ENCODE measurements at regions not wholly inside any gene's neighbourhood (a gene's known extent, or its start where the extent isn't known, plus 50 kb on each side); places are given as distances from the start of the nearest gene placed in this dataset.
A peak's percentile ranks its signal among the peaks of the same experiment; 100 is the strongest.

DNA sequence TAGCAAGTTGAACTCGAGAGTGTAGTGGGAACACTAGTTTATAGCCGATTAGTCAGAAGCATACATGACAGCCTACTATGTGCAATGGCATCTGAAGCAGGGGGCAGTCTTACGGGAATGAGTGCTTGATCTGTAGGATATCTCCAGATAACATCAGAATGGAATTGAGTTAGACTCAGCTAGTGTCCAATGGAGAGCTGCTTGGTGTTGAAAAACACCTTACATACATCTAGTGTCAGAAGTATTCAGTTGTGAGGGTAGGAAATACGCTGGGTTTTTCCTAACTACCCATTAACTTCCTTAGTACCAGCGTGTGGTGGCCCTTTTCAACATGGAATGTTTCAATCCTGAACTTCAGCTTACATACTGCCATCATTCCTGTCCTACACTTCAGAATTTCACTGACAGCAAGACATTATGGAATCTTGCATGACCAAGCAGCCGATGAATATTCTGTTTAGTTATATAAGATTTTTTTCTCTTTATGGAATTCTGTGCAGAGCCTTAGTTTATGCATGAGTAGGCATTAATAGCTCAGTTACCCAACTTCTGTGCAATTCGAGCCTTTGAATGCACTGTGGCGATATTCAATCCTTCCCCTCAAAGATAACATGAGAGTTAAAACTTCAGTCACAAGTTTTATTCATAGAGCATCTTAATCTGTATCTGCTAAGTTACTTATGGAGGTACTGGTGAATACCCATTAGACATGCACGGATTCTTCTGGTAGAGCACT is 218.6 kb upstream of the MOCS1 start:
- Histone ChIP-seq H3K27ac (replicated peaks) (no peak overlapping the region), H3K4me3 (replicated peaks; ENCODE audit: insufficient read depth, low read length) (no peak overlapping the region), H3K27me3 (ENCODE audit: insufficient read depth, poor library complexity, severe bottlenecking) (no peaks in the 10 kb centered on the region)
- TF ChIP-seq, protein P1, sequence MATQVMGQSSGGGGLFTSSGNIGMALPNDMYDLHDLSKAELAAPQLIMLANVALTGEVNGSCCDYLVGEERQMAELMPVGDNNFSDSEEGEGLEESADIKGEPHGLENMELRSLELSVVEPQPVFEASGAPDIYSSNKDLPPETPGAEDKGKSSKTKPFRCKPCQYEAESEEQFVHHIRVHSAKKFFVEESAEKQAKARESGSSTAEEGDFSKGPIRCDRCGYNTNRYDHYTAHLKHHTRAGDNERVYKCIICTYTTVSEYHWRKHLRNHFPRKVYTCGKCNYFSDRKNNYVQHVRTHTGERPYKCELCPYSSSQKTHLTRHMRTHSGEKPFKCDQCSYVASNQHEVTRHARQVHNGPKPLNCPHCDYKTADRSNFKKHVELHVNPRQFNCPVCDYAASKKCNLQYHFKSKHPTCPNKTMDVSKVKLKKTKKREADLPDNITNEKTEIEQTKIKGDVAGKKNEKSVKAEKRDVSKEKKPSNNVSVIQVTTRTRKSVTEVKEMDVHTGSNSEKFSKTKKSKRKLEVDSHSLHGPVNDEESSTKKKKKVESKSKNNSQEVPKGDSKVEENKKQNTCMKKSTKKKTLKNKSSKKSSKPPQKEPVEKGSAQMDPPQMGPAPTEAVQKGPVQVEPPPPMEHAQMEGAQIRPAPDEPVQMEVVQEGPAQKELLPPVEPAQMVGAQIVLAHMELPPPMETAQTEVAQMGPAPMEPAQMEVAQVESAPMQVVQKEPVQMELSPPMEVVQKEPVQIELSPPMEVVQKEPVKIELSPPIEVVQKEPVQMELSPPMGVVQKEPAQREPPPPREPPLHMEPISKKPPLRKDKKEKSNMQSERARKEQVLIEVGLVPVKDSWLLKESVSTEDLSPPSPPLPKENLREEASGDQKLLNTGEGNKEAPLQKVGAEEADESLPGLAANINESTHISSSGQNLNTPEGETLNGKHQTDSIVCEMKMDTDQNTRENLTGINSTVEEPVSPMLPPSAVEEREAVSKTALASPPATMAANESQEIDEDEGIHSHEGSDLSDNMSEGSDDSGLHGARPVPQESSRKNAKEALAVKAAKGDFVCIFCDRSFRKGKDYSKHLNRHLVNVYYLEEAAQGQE (IDR thresholded peaks at IDR 0.05; ENCODE audit: insufficient replicate concordance, low read depth) = no peak
- no peak for TF ChIP-seq GABPA (IDR thresholded peaks at IDR 0.05; ENCODE audit: low read depth)
- no peak for TF ChIP-seq SPI1 (IDR thresholded peaks at IDR 0.05; ENCODE audit: borderline replicate concordance, low read depth)
- no peak for TF ChIP-seq POLR2AphosphoS5 (IDR thresholded peaks at IDR 0.05; ENCODE audit: low read depth)
- no peak for TF ChIP-seq CTCF (IDR thresholded peaks at IDR 0.05; ENCODE audit: insufficient read depth, low read length)
- DNase-seq (ENCODE audit: low read depth in 1 of 2, low spot score in 1 of 2) = no peak

- no peak overlapping the region for H3K27ac ChIP-seq (replicated peaks)
- no peak overlapping the region for H3K4me3 ChIP-seq (replicated peaks; ENCODE audit: insufficient read depth, low read length)
- no peaks in the 10 kb centered on the region for H3K27me3 ChIP-seq (ENCODE audit: insufficient read depth, poor library complexity, severe bottlenecking)
- TF ChIP-seq SPI1 (IDR thresholded peaks at IDR 0.05; ENCODE audit: borderline replicate concordance, low read depth) (no peak), POLR2AphosphoS5 (IDR thresholded peaks at IDR 0.05; ENCODE audit: low read depth) (no peak), CTCF (IDR thresholded peaks at IDR 0.05; ENCODE audit: insufficient read depth, low read length) (no peak), GABPA (IDR thresholded peaks at IDR 0.05; ENCODE audit: low read depth) (no peak)
- TF ChIP-seq, protein P1 (IDR thresholded peaks at IDR 0.05; ENCODE audit: insufficient replicate concordance, low read depth) = no peak
- no peak for DNase-seq (ENCODE audit: low read depth in 1 of 2, low spot score in 1 of 2)
These were observed 217.9 kb upstream of the MOCS1 start for GRCh38 chr6:40152196-40152595.

DNA sequence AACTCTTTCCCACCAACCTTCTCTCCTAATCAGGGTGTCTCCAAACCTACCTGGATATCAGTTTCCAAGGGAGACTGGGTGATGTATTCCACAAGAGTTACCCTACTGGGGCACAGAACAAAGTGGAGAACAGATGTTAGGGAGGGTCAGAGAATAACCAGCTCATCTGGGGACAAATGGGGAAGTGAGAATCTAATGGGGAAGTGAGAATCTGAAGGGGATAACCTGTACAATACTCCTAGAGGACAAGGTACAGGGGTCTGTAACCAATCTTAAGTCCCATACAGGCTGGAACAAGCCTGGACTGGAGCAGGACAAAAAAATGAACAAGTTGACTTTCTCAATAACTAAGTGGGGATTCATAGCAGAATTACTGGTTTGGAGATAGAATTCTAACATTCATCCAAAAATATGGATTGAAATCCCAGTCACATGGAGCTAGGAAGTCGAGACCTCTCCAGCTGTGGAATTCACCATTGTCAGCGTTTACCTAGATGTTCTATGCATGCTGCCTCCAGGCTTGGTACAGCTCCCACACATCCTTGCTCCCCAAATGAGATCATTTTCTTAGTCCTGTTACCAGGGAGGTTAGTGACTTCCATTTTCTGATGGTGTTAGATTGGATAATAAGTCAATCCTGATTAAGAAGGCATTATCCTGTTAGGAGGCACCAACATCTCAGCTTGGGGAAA is 214.8 kb upstream of the MOCS1 start:
- peak; percentile 92 for TF ChIP-seq SPI1 (IDR thresholded peaks at IDR 0.05; ENCODE audit: borderline replicate concordance, low read depth)
- TF ChIP-seq, protein P1 (IDR thresholded peaks at IDR 0.05; ENCODE audit: insufficient replicate concordance, low read depth) = no peak
- no peaks in the 10 kb centered on the region for H3K27me3 ChIP-seq (ENCODE audit: insufficient read depth, poor library complexity, severe bottlenecking)
- DNase-seq (ENCODE audit: low read depth in 1 of 2, low spot score in 1 of 2) = no peak
- H3K27ac ChIP-seq (replicated peaks) = no peak overlapping the region
- H3K4me3 ChIP-seq (replicated peaks; ENCODE audit: insufficient read depth, low read length) = no peak overlapping the region

Measured in HL-60 (cell line).